MM.1S (cell line): ENCODE measurements at regions not wholly inside any gene's neighbourhood (a gene's known extent, or its start where the extent isn't known, plus 50 kb on each side); places are given as distances from the start of the nearest gene placed in this dataset.

Experiments
- CTCF ChIP-seq: fragments of 300-600 bp; sonication (generic); IDR thresholded peaks from 2 replicates; pipeline ENCODE4 v1.5.1; 2016; ENCODE audit warnings: antibody characterized with exemption, low read length, mixed read lengths
- EZH2phosphoT487 ChIP-seq: fragments of 300-600 bp; sonication (generic); IDR thresholded peaks from 2 replicates; pipeline ENCODE4 v1.6.1; 2018; ENCODE audit warnings: antibody characterized with exemption, low read length

GRCh38 chr2:226434702-226435101 is 364.9 kb downstream of the IRS1 start:
- TF ChIP-seq CTCF (no peak), EZH2phosphoT487 (no peak)
